DOHH2 (cell line): ENCODE measurements at regions not wholly inside any gene's neighbourhood (a gene's known extent, or its start where the extent isn't known, plus 50 kb on each side); places are given as distances from the start of the nearest gene placed in this dataset.

Experiments
- CTCF ChIP-seq: fragments of 200-600 bp; sonication (generic); IDR thresholded peaks from one replicate; pipeline ENCODE4 v1.5.1; 2014; ENCODE audit warnings: antibody characterized with exemption, mild to moderate bottlenecking, low read depth, low read length; ENCODE audit not compliant: poor library complexity, severe bottlenecking
- EZH2phosphoT487 ChIP-seq: fragments of 200-600 bp; sonication (generic); IDR thresholded peaks from 2 replicates; pipeline ENCODE4 v1.6.1; 2017; ENCODE audit warnings: borderline replicate concordance, mild to moderate bottlenecking, antibody characterized with exemption, low read length, moderate library complexity, mixed read lengths

DNA sequence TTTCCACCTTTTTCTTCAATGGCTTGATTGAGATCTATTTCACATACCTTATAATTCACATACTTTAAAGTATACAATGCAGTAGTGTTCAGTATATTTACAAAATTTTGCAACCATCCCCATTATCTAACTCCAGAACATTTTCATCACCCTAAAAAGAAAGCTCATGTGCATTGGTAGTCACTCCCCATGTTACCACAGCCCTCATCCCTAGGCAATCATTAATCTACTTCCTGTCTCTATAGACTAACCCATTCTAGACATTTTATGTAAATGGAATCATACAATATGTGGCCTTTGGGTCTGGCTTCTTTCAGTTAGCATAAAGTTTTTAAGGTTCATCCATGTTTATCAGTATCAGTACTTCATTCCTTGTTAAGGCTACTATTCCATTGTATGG, 214.2 kb downstream of the WDR11 start:
- TF ChIP-seq EZH2phosphoT487 (no peak), CTCF (no peak)
